Uterus (tissue), 3 donors: ENCODE measurements at regions not wholly inside any gene's neighbourhood (a gene's known extent, or its start where the extent isn't known, plus 50 kb on each side); places are given as distances from the start of the nearest gene placed in this dataset.

Source experiments
- DNase-seq, 2 donors: peaks; one replicate each; pipeline ENCODE4 v3.0.0-alpha.2; 2019 to 2020
- H3K27ac ChIP-seq, 2 donors: fragments of 200-600 bp; sonication (generic); 1 replicate in 1 of 2; 2 replicates in 1 of 2; pipeline ENCODE4 v1.5.1; 2016 to 2018
- H3K27me3 ChIP-seq, 2 donors: fragments of 200-600 bp; sonication (generic); one replicate each; pipeline ENCODE4 v1.5.1; 2018 to 2019; ENCODE audit warnings: control low read depth in 1 of 2
- H3K36me3 ChIP-seq, 2 donors: fragments of 200-600 bp; sonication (generic); one replicate each; pipeline ENCODE4 v1.5.1; 2019; ENCODE audit warnings: control low read depth in 1 of 2
- H3K4me1 ChIP-seq, 2 donors: fragments of 200-600 bp; sonication (generic); one replicate each; pipeline ENCODE4 v1.5.1; 2018 to 2019; ENCODE audit warnings: control low read depth in 1 of 2
- H3K4me3 ChIP-seq, 2 donors: fragments of 200-600 bp; sonication (generic); 1 replicate in 1 of 2; 2 replicates in 1 of 2; pipeline ENCODE4 v1.5.1; 2018 to 2019; ENCODE audit warnings: mild to moderate bottlenecking in 1 of 2
- H3K9me3 ChIP-seq, 2 donors: fragments of 200-600 bp; sonication (generic); one replicate each; pipeline ENCODE4 v1.5.1; 2019; ENCODE audit warnings: control low read depth in 1 of 2
- POLR2A ChIP-seq, 2 donors: fragments of 450-650 bp; IDR thresholded peaks; one replicate each; pipeline ENCODE4 v1.6.1; 2016; ENCODE audit warnings: antibody characterized with exemption in 2 of 2, mild to moderate bottlenecking in 1 of 2, moderate library complexity in 1 of 2
- intact Hi-C: fragments of 100-400 bp; cut with DNase I; formaldehyde crosslinking; loops from one replicate; pipeline ENCODE4 v1.15.1; 2023; ENCODE audit warnings: low total_unique reads
- TF ChIP-seq, protein P1 (sequence below), 4 experiments: fragments of 200-600 bp in 2 of 4; fragments of 450-650 bp in 2 of 4; sonication (generic) in 2 of 4; IDR thresholded peaks; one replicate each; pipeline ENCODE4 v1.5.1; 2016 to 2019; ENCODE audit warnings: antibody characterized with exemption in 4 of 4, mild to moderate bottlenecking in 2 of 4, moderate library complexity in 1 of 4
- donor health status: DM: yes; HTN: yes; CAD: no.

DNA sequence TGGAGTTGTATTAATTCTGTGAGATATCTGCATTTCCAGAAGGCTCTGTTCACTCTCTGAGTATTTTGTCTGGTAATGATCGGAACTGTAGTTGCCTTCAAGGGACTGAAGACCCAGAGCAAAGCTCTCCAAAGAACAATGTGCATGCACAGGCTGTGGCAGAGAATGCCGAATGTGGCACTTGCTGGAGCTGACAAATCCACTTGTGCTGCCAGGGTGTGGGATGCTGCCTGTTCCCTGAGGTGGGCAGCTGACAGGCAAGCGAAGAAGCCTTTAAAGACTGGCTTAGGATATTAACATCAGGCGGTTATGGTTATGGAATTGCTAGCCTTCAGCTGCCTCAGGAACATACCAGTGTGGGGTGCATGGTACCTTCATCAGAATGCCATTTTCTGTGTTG is 419.9 kb upstream of the ATP2B1 start:
- Histone ChIP-seq H3K4me3 (no peak overlapping the region), H3K27ac (no peak overlapping the region), H3K36me3 (no peaks in the 10 kb centered on the region), H3K4me1 (no peaks in the 10 kb centered on the region), H3K27me3 (no peaks in the 10 kb centered on the region), H3K9me3 (no peaks in the 10 kb centered on the region)
- no peak for DNase-seq
- TF ChIP-seq, protein P1, sequence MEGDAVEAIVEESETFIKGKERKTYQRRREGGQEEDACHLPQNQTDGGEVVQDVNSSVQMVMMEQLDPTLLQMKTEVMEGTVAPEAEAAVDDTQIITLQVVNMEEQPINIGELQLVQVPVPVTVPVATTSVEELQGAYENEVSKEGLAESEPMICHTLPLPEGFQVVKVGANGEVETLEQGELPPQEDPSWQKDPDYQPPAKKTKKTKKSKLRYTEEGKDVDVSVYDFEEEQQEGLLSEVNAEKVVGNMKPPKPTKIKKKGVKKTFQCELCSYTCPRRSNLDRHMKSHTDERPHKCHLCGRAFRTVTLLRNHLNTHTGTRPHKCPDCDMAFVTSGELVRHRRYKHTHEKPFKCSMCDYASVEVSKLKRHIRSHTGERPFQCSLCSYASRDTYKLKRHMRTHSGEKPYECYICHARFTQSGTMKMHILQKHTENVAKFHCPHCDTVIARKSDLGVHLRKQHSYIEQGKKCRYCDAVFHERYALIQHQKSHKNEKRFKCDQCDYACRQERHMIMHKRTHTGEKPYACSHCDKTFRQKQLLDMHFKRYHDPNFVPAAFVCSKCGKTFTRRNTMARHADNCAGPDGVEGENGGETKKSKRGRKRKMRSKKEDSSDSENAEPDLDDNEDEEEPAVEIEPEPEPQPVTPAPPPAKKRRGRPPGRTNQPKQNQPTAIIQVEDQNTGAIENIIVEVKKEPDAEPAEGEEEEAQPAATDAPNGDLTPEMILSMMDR (IDR thresholded peaks at IDR 0.05), result no peak
- TF ChIP-seq POLR2A (IDR thresholded peaks at IDR 0.05), result no peak
- intact Hi-C loops, result no loop called here

DNA sequence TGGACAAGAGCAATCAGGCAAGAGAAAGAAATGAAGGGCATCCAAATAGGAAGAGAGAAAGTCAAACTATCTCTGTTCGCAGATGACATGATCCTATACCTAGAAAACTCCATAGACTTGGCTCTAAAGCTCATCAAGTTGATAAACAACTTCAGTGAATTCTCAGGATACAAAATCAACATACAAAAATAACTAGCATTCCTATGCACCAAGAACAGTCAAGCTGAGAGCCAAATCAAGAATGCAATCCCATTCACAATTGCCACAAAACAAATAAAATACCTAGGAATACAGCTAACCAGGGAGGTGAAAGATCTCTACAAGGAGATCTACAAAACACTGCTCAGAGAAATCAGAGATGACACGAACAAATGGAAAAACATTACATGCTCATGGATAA is 417.5 kb upstream of the ATP2B1 start:
- no peak for TF ChIP-seq POLR2A (IDR thresholded peaks at IDR 0.05)
- TF ChIP-seq, protein P1 (IDR thresholded peaks at IDR 0.05), result no peak
- Histone ChIP-seq H3K4me3 (no peak overlapping the region), H3K4me1 (no peaks in the 10 kb centered on the region), H3K36me3 (no peaks in the 10 kb centered on the region), H3K27ac (no peak overlapping the region), H3K27me3 (no peaks in the 10 kb centered on the region), H3K9me3 (no peaks in the 10 kb centered on the region)
- intact Hi-C loops, result no loop called here
- DNase-seq, result no peak

DNA sequence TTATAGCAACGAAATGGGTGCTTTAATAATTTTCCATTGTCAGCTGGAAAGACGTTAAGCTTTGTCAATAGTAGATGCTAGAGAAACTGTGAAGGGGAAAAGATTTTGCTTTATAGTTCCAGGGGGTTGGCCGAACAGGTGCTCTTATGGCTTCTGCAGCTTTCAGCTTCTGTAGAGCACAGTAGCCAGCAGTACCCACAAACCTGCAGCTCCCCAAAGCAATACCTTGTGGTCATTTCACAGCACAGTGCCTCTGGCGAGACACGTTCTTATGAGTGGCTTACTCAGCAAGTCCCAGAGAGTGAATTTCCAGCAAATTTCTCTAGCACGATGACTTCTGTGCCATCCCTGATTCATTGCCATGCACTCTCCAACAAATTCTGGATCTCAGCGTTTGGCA is 416.3 kb upstream of the ATP2B1 start:
- Histone ChIP-seq H3K9me3 (peaks cover 0 to 7% of the 10 kb centered on the region in 2 donors), H3K27ac (no peak overlapping the region), H3K36me3 (no peaks in the 10 kb centered on the region), H3K27me3 (no peaks in the 10 kb centered on the region), H3K4me3 (no peak overlapping the region), H3K4me1 (no peaks in the 10 kb centered on the region)
- intact Hi-C loops, result no loop called here
- DNase-seq, result no peak
- TF ChIP-seq, protein P1 (IDR thresholded peaks at IDR 0.05), result no peak
- no peak for TF ChIP-seq POLR2A (IDR thresholded peaks at IDR 0.05)

DNA sequence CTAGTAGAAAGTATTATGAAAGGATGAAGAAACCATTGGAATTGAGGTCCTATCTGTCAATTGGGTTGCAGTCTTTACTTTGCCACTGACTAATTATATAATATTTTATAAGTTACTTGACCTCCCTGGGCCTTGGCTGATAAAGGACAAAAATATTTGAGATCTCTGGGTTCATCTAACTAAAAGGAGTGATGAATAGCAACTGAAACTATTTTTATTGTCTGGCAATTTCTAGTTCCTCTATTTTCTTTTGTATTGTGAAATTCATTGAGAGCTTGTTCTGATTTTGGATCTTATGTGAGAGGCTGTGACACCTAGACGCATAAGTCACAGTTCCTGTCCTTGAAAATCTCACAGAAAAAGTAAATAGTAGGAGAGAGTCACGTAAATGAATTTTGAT is 415.7 kb upstream of the ATP2B1 start:
- Histone ChIP-seq H3K36me3 (no peaks in the 10 kb centered on the region), H3K4me1 (no peaks in the 10 kb centered on the region)

DNA sequence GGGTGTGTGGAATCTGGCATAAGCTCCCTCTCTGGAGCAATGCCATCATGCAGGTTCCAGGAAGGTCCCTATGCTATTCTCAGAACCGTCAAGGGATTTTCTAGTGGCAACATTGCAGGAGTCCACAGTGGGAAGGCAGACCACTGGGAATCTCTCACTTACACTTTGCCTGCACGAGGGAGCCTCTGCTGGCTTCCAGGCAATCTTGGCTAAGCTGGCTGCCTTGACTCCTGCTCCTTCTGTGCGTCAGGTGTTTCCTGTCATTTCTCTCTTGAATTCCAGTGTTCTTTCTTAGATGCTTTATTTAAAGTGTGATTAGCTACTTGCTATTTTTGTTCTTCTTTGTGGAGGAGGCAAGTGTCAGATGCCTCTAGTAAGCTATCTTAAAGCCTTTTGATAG is 414.0 kb upstream of the ATP2B1 start:
- intact Hi-C loops, result no loop called here
- Histone ChIP-seq H3K4me3 (no peak overlapping the region), H3K9me3 (peaks cover 0 to 7% of the 10 kb centered on the region in 2 donors), H3K27me3 (no peaks in the 10 kb centered on the region), H3K36me3 (no peaks in the 10 kb centered on the region), H3K27ac (no peak overlapping the region), H3K4me1 (no peaks in the 10 kb centered on the region)
- TF ChIP-seq POLR2A (IDR thresholded peaks at IDR 0.05), result no peak
- TF ChIP-seq, protein P1 (IDR thresholded peaks at IDR 0.05), result no peak
- no peak for DNase-seq

More for the DNA sequence above, 415.7 kb upstream of the ATP2B1 start:
- intact Hi-C loops, result no loop called here
- no peak overlapping the region for H3K4me3 ChIP-seq
- H3K27ac ChIP-seq, result no peak overlapping the region
- DNase-seq, result no peak
- H3K27me3 ChIP-seq, result no peaks in the 10 kb centered on the region
- TF ChIP-seq, protein P1 (IDR thresholded peaks at IDR 0.05), result no peak
- peaks cover 0 to 7% of the 10 kb centered on the region in 2 donors for H3K9me3 ChIP-seq
